Muscle of leg (tissue), 3 donors: ENCODE measurements at regions not wholly inside any gene's neighbourhood (a gene's known extent, or its start where the extent isn't known, plus 50 kb on each side); places are given as distances from the start of the nearest gene placed in this dataset.
"Not testable (repeated sequence)": the region's sequence is repeated elsewhere in the genome, so short reads cannot be mapped to it uniquely, and the experiment has no call there.

ENCODE experiments used
- DNase-seq: peaks from one replicate; pipeline ENCODE4 v3.0.0; 2013
- H3K27ac ChIP-seq: one replicate; pipeline ENCODE4 v1.5.1; 2013; ENCODE audit warnings: mild to moderate bottlenecking, low read length, control low read depth
- H3K27me3 ChIP-seq: one replicate; pipeline ENCODE4 v1.6.1; 2013; ENCODE audit warnings: low read length; ENCODE audit not compliant: control insufficient read depth, insufficient read depth
- H3K36me3 ChIP-seq: one replicate; pipeline ENCODE4 v1.6.1; 2013; ENCODE audit warnings: low read length; ENCODE audit not compliant: control insufficient read depth, insufficient read depth
- H3K4me1 ChIP-seq: one replicate; pipeline ENCODE4 v1.6.1; 2013; ENCODE audit warnings: low read length; ENCODE audit not compliant: control insufficient read depth, insufficient read depth
- H3K4me3 ChIP-seq: one replicate; pipeline ENCODE4 v1.5.1; 2013; ENCODE audit warnings: low read length, control low read depth
- H3K9me3 ChIP-seq: replicated peaks from 2 replicates; pipeline ENCODE4 v1.6.1; 2013; ENCODE audit warnings: low read depth, low read length; ENCODE audit not compliant: control insufficient read depth
- WGBS: methylation state at CpG from one replicate; pipeline ENCODE4 v1.1.5; 2013; ENCODE audit warnings: missing lambda C conversion rate; ENCODE audit not compliant: insufficient coverage; 5-methylcytosine and 5-hydroxymethylcytosine counted together

GRCh38 chr5:115695310-115695880, 69.6 kb upstream of the TMED7 start:
- H3K27me3 ChIP-seq, result no peaks in the 10 kb centered on the region
- DNase-seq, result no peak
- H3K4me1 ChIP-seq, result no peaks in the 10 kb centered on the region
- no peak overlapping the region for H3K4me3 ChIP-seq
- H3K36me3 ChIP-seq, result no peaks in the 10 kb centered on the region
- 67% methylated on average over 1 of the region's 4 CpGs for WGBS
- no peak overlapping the region for H3K27ac ChIP-seq
- no peaks in the 10 kb centered on the region for H3K9me3 ChIP-seq

- not testable (repeated sequence) for H3K4me1 ChIP-seq, DNase-seq, H3K27ac ChIP-seq, H3K9me3 ChIP-seq, H3K4me3 ChIP-seq, H3K27me3 ChIP-seq, H3K36me3 ChIP-seq
- 100% methylated on average over 1 of the region's 3 CpGs for WGBS
Measured at GRCh38 chr5:115691814-115692213, 66.0 kb upstream of the TMED7 start.

DNA sequence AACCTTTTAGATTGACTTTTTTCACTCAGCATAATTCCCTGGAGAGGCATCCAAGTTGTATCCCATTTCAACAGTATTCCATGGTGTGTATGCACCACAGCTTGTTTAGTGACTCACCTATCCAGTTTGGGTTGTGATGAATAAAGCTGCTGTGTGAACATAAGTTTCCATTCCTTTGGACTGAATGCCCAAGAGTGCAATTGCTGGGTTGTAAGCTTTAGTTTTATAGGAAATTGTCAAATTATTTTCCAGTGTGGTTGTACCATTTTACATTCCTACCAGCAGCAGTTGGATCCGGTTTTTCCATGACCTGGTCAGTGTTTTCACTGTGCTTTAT, 60.9 kb upstream of the TMED7 start:
- H3K27ac ChIP-seq, result no peak overlapping the region

DNA sequence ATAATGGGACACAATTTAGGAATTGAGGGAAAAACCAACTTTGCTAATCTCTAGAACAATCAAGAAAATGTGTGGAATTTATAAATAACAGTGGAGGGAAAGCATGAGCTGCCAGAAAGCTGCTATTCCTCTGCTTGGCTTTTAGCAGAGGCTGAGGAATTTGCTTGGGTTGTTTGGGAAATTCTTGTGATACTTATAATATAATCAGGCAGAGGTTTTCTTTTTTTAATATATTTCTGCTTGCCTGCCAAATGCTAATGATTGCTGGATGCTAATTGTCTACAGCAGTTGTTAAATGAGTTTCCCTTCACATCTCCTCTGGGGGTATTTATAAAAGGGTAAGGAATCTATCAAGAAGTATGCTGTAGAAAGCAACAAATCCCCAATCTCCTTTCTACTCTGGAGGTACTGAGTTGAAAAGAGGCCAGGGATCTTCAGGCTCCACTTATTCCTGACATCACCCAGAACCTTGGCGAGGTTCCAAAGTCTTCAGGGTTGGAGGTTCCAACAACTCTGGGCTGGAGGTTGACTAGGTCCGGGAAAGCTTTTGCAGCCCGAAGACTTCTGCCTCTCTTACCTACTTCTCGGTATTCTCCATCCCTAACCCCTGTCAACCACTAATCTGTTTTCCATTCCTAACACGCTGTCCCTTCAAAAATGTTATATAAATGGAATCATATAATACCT, 60.4 kb upstream of the TMED7 start:
- WGBS, result 44% methylated on average over 3 of the region's 5 CpGs
- DNase-seq, result peak; percentile 79

More for the DNA sequence above, 60.9 kb upstream of the TMED7 start:
- H3K4me3 ChIP-seq, result no peak overlapping the region
- no peaks in the 10 kb centered on the region for H3K36me3 ChIP-seq
- DNase-seq, result peak; percentile 81
- H3K4me1 ChIP-seq, result peaks cover 5% of the 10 kb centered on the region
- H3K9me3 ChIP-seq, result no peaks in the 10 kb centered on the region
- no CpG with 5 or more reads among the region's 1 CpG for WGBS
- H3K27me3 ChIP-seq, result no peaks in the 10 kb centered on the region

DNA sequence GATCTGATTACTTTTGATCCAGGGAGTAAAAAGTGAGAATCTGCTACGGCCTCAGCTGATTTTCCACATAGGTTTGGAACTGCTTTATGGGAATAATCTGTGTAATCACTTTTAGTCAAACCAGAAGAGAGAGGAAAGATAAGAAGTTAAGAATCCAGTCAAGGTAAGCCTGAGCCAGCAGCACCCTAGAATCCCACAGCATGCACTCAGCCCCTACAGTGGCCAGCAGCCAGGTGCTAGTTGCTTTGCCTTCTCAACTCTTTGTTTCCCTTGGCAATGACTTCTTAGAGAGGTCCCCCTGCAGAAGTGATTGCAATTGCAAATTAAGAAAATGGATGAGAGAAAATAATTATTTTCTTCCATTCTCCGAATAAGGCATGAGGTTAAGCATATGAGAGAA, 59.7 kb upstream of the TMED7 start:
- Histone ChIP-seq H3K4me3 (no peak overlapping the region), H3K27ac (peak overlapping the region; percentile 16), H3K27me3 (no peaks in the 10 kb centered on the region), H3K4me1 (peaks cover 5% of the 10 kb centered on the region), H3K36me3 (no peaks in the 10 kb centered on the region), H3K9me3 (no peaks in the 10 kb centered on the region)
- WGBS, result no CpG with 5 or more reads among the region's 2 CpGs
- DNase-seq, result peak; percentile 37

More for the DNA sequence above, 60.4 kb upstream of the TMED7 start:
- Histone ChIP-seq H3K27me3 (no peaks in the 10 kb centered on the region), H3K4me1 (peaks cover 5% of the 10 kb centered on the region), H3K4me3 (no peak overlapping the region), H3K36me3 (no peaks in the 10 kb centered on the region), H3K27ac (peak overlapping the region; percentile 53), H3K9me3 (no peaks in the 10 kb centered on the region)

GRCh38 chr5:115684513-115685037, 58.7 kb upstream of the TMED7 start:
- no peak for DNase-seq
- H3K27me3 ChIP-seq, result no peaks in the 10 kb centered on the region
- H3K36me3 ChIP-seq, result no peaks in the 10 kb centered on the region
- no peak overlapping the region for H3K4me3 ChIP-seq
- H3K27ac ChIP-seq, result no peak overlapping the region
- WGBS, result no CpG with 5 or more reads among the region's 1 CpG
- peaks cover 5% of the 10 kb centered on the region for H3K4me1 ChIP-seq
- no peaks in the 10 kb centered on the region for H3K9me3 ChIP-seq

DNA sequence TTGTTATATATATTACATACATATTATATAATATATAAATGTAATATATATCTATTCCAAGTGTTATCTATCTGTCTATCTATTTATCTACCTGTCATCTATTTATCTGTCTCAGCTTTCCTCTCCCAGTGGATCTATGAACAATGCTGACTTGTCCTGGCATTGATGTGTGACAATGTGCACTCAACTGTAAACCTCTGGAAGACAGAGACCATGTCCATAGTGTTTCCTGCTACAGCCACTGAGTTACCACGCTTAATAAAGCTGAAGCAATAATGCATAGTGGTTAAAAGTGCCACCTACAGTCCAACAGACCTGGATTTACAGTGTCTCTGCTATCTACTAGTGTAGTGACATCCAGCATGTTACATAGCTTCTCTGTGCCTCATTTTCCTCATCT, 57.2 kb upstream of the TMED7 start:
- no peaks in the 10 kb centered on the region for H3K27me3 ChIP-seq
- no peak for DNase-seq
- no peak overlapping the region for H3K27ac ChIP-seq
- no CpG with 5 or more reads among the region's 1 CpG for WGBS
- H3K36me3 ChIP-seq, result no peaks in the 10 kb centered on the region
- H3K9me3 ChIP-seq, result no peaks in the 10 kb centered on the region
- no peak overlapping the region for H3K4me3 ChIP-seq
- H3K4me1 ChIP-seq, result peaks cover 5% of the 10 kb centered on the region
